Kidney (tissue), 13 donors: ENCODE measurements at regions not wholly inside any gene's neighbourhood (a gene's known extent, or its start where the extent isn't known, plus 50 kb on each side); places are given as distances from the start of the nearest gene placed in this dataset.

ENCODE experiments used
- DNase-seq, 5 donors: peaks; one replicate each; pipeline ENCODE4 v3.0.0-alpha.2; 2013 to 2020
- FAIRE-seq: peaks from 2 replicates; lab custom pipeline; 2012; peaks lifted over from hg19 to GRCh38; lab: Jason Lieb, UNC
- H3K27ac ChIP-seq, 2 donors: one replicate each; pipeline ENCODE4 v1.7.0; 2013; ENCODE audit warnings: low read depth in 2 of 2, low read length in 2 of 2, inconsistent platforms in 1 of 2
- H3K27me3 ChIP-seq: one replicate; pipeline ENCODE4 v1.7.1; 2013; ENCODE audit warnings: low read length, inconsistent platforms; ENCODE audit not compliant: control insufficient read depth, insufficient read depth
- H3K36me3 ChIP-seq, 3 donors: one replicate each; pipeline versions ENCODE4 v1.7.0 to v1.7.1; 2013; ENCODE audit warnings: low read length in 3 of 3, control low read depth in 1 of 3, inconsistent platforms in 1 of 3; ENCODE audit not compliant: insufficient read depth in 3 of 3, control insufficient read depth in 2 of 3
- H3K4me1 ChIP-seq, 3 donors: one replicate each; pipeline versions ENCODE4 v1.7.0 to v1.7.1; 2013; ENCODE audit warnings: low read length in 3 of 3, inconsistent platforms in 1 of 3, low read depth in 1 of 3; ENCODE audit not compliant: control insufficient read depth in 2 of 3, insufficient read depth in 2 of 3
- H3K4me3 ChIP-seq, 3 donors: one replicate each; pipeline versions ENCODE4 v1.7.0 to v1.8.1; 2013; ENCODE audit warnings: low read length in 3 of 3, control low read depth in 1 of 3, inconsistent platforms in 1 of 3
- H3K9ac ChIP-seq, 3 donors: one replicate each; pipeline versions ENCODE4 v1.7.0 to v1.7.1; 2013; ENCODE audit warnings: low read length in 3 of 3, control low read depth in 1 of 3, inconsistent platforms in 1 of 3
- H3K9me3 ChIP-seq, 3 donors: one replicate each; pipeline versions ENCODE4 v1.7.0 to v1.7.1; 2013; ENCODE audit warnings: low read length in 3 of 3, control low read depth in 1 of 3, inconsistent platforms in 1 of 3; ENCODE audit not compliant: control insufficient read depth in 2 of 3, insufficient read depth in 1 of 3
- intact Hi-C: fragments of 100-400 bp; cut with DNase I; formaldehyde crosslinking; loops from one replicate; pipeline ENCODE4 v1.11.1; 2022
- TF ChIP-seq, protein P1 (sequence below): IDR thresholded peaks from 3 replicates; pipeline ENCODE4 v1.5.1; 2012; ENCODE audit warnings: mild to moderate bottlenecking, moderate library complexity, borderline replicate concordance; ENCODE audit not compliant: insufficient read depth; ENCODE audit errors: extremely low read depth
- donor health status: control.
- donor health status: control.
- donor health status: control.
- donor health status: control.
- donor health status: control.
- donor health status: DM: yes; HTN: yes; CAD: no.
- donor health status: Normal renal cell carcinoma (clear cell type).

DNA sequence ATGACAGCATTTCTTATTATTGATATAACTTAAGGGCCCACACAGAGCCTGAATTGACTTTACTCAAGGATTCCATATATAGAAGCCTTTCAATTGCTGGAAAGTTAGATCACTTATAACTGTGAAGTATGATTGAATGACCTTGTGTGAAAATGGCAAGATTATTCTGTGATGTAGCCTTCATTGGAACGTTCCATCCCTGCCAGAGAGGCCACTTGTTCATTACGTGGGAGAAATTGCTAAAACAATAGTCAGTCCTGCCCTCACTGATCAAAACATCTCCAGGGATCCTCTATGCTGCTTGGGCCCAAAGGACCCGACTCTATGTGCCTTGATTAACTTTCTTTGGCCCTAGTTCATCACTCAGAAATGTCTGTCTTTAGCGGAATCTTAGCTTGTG is 159.5 kb upstream of the BLID start:
- TF ChIP-seq, protein P1, sequence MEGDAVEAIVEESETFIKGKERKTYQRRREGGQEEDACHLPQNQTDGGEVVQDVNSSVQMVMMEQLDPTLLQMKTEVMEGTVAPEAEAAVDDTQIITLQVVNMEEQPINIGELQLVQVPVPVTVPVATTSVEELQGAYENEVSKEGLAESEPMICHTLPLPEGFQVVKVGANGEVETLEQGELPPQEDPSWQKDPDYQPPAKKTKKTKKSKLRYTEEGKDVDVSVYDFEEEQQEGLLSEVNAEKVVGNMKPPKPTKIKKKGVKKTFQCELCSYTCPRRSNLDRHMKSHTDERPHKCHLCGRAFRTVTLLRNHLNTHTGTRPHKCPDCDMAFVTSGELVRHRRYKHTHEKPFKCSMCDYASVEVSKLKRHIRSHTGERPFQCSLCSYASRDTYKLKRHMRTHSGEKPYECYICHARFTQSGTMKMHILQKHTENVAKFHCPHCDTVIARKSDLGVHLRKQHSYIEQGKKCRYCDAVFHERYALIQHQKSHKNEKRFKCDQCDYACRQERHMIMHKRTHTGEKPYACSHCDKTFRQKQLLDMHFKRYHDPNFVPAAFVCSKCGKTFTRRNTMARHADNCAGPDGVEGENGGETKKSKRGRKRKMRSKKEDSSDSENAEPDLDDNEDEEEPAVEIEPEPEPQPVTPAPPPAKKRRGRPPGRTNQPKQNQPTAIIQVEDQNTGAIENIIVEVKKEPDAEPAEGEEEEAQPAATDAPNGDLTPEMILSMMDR, result no peak
- Histone ChIP-seq H3K9me3 (no peaks in the 10 kb centered on the region), H3K27ac (no peak overlapping the region), H3K4me3 (no peak overlapping the region), H3K36me3 (peaks cover 0 to 2% (median 0%) of the 10 kb centered on the region in 3 donors), H3K4me1 (peaks cover 0 to 6% (median 0%) of the 10 kb centered on the region in 3 donors), H3K9ac (no peak overlapping the region), H3K27me3 (no peaks in the 10 kb centered on the region)
- DNase-seq (no peak), FAIRE-seq (no peak)
- intact Hi-C loops, result no loop called here

DNA sequence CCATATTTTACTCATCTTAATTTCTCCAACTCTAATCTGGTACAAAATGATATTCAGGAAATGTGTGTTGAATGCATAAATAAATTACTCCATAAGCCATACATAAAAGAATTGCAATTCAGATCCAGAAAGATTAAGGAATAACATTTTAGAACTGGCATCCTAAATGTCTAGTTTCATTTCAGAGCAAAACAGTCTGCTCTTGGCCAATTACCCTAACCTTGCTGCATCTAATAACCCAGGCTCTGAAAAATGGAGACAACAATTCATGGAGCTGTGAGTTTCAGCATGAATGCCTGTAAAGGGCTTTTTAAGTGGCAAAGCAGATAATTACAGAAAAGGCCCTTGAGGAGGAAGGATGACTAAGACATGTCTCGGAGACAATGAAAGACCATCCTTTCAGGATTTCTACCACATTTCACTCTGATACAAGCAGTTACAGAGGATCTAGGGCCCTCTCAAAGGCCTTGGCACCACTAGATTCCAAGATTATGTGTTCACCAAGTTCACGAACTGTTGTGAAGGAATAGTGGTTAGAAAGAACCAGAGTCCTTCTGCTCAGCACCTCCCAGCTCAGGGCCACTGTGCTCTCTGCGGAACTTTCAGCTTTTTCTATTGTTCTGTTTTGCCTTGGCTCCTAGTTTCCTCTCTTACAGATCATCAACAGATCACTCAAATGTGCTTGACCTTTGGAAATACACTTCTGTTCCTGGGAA is 157.6 kb upstream of the BLID start:
- TF ChIP-seq, protein P1, result no peak
- H3K27me3 ChIP-seq, result no peaks in the 10 kb centered on the region
- H3K9me3 ChIP-seq, result no peaks in the 10 kb centered on the region
- FAIRE-seq (no peak), DNase-seq (peak in 1 of 5 donors; percentile 15)
- H3K4me1 ChIP-seq, result peaks cover 0 to 6% (median 0%) of the 10 kb centered on the region in 3 donors
- H3K36me3 ChIP-seq, result peaks cover 0 to 2% (median 0%) of the 10 kb centered on the region in 3 donors
- H3K9ac ChIP-seq, result no peak overlapping the region
- intact Hi-C loops, result no loop called here
- H3K4me3 ChIP-seq, result no peak overlapping the region
- no peak overlapping the region for H3K27ac ChIP-seq

DNA sequence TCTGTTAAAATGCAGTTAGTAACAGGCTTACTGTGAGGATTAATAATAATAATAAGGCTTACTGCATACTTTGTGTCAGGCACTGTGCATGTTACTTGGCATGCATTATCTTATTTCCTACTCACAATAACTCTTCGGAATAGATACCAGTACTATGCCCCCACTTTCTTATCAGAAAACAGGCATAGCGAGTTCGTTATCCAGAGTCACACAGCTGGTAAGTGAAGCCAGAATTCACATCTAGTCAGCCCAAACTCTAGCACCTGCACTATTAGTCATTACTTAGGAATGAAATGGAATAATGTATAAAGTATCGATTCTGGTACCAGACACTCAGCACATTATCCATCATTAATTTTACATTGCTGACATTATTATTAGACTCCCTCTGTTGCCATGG is 155.7 kb upstream of the BLID start:
- no peaks in the 10 kb centered on the region for H3K27me3 ChIP-seq
- peaks cover 0 to 6% (median 0%) of the 10 kb centered on the region in 3 donors for H3K4me1 ChIP-seq
- FAIRE-seq (no peak), DNase-seq (no peak)
- no peaks in the 10 kb centered on the region for H3K9me3 ChIP-seq
- H3K27ac ChIP-seq, result no peak overlapping the region
- no peak overlapping the region for H3K4me3 ChIP-seq
- TF ChIP-seq, protein P1, result no peak
- intact Hi-C loops, result no loop called here
- H3K9ac ChIP-seq, result no peak overlapping the region
- H3K36me3 ChIP-seq, result peaks cover 0 to 2% (median 0%) of the 10 kb centered on the region in 3 donors
